Esophagus (tissue), 2 donors: ENCODE measurements at regions not wholly inside any gene's neighbourhood (a gene's known extent, or its start where the extent isn't known, plus 50 kb on each side); places are given as distances from the start of the nearest gene placed in this dataset.
"Not testable (repeated sequence)": the region's sequence is repeated elsewhere in the genome, so short reads cannot be mapped to it uniquely, and the experiment has no call there.

Source experiments
- H3K27ac ChIP-seq, 2 donors: one replicate each; pipeline ENCODE4 v1.5.1; 2013; ENCODE audit warnings: low read depth in 2 of 2, mild to moderate bottlenecking in 2 of 2, inconsistent platforms in 1 of 2, low read length in 1 of 2, moderate library complexity in 1 of 2
- H3K27me3 ChIP-seq, 2 donors: one replicate each; pipeline ENCODE4 v1.6.1; 2013; ENCODE audit warnings: low read length in 2 of 2, control low read depth in 1 of 2, mild to moderate bottlenecking in 1 of 2; ENCODE audit not compliant: insufficient read depth in 2 of 2, control insufficient read depth in 1 of 2
- H3K36me3 ChIP-seq, 2 donors: one replicate each; pipeline ENCODE4 v1.6.1; 2013; ENCODE audit warnings: low read length in 1 of 2; ENCODE audit not compliant: control insufficient read depth in 2 of 2, insufficient read depth in 2 of 2
- H3K4me1 ChIP-seq, 2 donors: one replicate each; pipeline ENCODE4 v1.6.1; 2013; ENCODE audit warnings: low read length in 1 of 2; ENCODE audit not compliant: control insufficient read depth in 2 of 2, insufficient read depth in 2 of 2
- H3K4me3 ChIP-seq, 2 donors: one replicate each; pipeline ENCODE4 v1.5.1; 2013; ENCODE audit warnings: low read length in 2 of 2, mild to moderate bottlenecking in 2 of 2, low read depth in 1 of 2, moderate library complexity in 1 of 2
- H3K9me3 ChIP-seq, 2 donors: one replicate each; pipeline ENCODE4 v1.6.1; 2013; ENCODE audit warnings: mild to moderate bottlenecking in 2 of 2, low read depth in 1 of 2, low read length in 1 of 2, moderate library complexity in 1 of 2; ENCODE audit not compliant: control insufficient read depth in 2 of 2, insufficient read depth in 1 of 2
- WGBS, 2 donors: extraction: QIAGEN DNeasy Blood & Tissue Kit; methylation state at CpG; one replicate each; pipeline ENCODE4 v1.1.7; 2013; 5-methylcytosine and 5-hydroxymethylcytosine counted together
- donor health status: healthy with polysubstance abuse.
- donor health status: Bipolar disorder and iron deficiency.

DNA sequence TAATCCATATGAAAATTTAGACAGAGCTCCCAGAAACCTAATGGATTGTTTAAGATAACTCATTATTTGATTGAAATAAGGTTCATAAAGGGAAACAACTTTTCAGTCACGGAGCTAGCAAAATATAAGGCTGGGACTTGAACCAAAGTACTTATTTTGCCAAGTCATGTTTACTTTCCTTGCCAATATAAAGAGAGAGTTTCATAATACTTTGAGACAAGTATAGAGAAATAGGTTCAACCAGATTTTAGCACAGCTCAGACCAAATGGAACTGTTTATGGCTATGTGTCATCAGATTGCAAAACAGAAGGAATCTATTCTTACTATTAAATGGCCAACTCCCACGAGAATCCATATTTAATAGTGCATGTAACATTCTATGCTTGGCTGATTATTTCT, 1517.5 kb upstream of the TENM4 start:
- Histone ChIP-seq H3K27ac (no peak overlapping the region), H3K27me3 (no peaks in the 10 kb centered on the region), H3K36me3 (no peaks in the 10 kb centered on the region), H3K9me3 (no peaks in the 10 kb centered on the region), H3K4me3 (no peak overlapping the region), H3K4me1 (no peaks in the 10 kb centered on the region)
- WGBS, 2 donors: 17 to 32% methylated on average over 2 of the region's 2 CpGs

DNA sequence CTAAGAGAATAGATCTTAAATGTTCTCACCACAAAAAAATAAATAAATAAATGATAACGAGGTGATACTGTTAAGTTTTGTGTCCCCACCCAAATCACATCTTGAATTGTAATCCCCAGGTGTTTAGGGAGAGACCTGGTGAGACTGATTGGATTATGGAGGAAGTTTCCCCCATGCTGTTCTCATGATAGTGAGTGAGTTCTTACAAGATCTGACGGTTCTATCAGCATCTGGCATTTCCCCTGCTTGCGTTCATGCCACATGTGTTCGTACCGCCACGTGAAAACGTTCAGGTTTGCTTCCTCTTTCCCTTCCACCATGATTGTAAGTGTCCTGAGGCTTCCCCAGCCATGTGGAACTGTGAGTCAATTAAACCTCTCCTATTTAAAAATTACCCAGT, 1514.8 kb upstream of the TENM4 start:
- Histone ChIP-seq H3K4me3 (no peak overlapping the region), H3K27me3 (no peaks in the 10 kb centered on the region), H3K27ac (no peak overlapping the region), H3K9me3 (no peaks in the 10 kb centered on the region), H3K4me1 (no peaks in the 10 kb centered on the region), H3K36me3 (no peaks in the 10 kb centered on the region)
- 89 to 90% methylated on average over 7 of the region's 7 CpGs for WGBS, 2 donors

DNA sequence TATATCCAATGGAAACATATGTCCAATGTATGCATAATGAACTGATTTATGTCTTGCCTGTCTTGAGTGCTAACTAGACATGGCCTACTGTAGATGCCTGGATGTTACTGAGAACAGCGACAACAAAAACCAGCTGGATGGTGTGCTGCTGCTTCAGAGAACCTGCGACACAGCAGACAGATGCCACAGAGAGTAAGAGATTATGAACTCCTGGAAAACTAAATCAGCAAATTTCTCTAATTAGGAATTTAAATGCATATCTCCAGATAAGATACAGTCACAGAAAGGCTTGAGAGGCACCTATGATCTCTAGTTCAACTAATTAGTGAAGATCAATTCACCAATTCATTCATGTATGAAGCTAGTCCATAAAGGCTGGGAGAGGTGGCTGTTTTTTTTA, 1508.0 kb upstream of the TENM4 start:
- no peaks in the 10 kb centered on the region for H3K36me3 ChIP-seq
- no peaks in the 10 kb centered on the region for H3K27me3 ChIP-seq
- 96 to 98% methylated on average over 2 of the region's 2 CpGs for WGBS, 2 donors
- H3K27ac ChIP-seq: no peak overlapping the region
- H3K4me3 ChIP-seq: no peak overlapping the region
- H3K4me1 ChIP-seq: no peaks in the 10 kb centered on the region
- H3K9me3 ChIP-seq: no peaks in the 10 kb centered on the region

DNA sequence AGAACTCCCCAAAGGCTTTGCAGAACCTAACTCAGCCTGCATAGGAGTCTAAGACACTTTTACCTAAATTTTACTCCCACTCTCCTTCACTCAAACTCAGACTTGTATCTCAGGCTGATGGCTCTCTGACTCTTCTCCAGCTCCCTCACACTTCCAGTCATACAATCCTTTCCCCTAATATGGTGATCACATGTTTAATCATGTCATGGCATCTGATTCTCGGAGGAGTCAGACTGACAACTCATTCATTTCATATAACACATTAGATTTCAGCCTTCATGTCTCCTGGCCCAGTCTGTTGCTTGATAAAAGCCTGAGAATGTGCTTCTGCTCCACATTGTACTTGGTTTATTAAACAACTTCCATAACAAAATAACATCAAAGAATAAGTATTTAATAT, 1503.9 kb upstream of the TENM4 start:
- 35 to 58% methylated on average over 1 of the region's 1 CpG for WGBS, 2 donors
- H3K9me3 ChIP-seq: no peaks in the 10 kb centered on the region

DNA sequence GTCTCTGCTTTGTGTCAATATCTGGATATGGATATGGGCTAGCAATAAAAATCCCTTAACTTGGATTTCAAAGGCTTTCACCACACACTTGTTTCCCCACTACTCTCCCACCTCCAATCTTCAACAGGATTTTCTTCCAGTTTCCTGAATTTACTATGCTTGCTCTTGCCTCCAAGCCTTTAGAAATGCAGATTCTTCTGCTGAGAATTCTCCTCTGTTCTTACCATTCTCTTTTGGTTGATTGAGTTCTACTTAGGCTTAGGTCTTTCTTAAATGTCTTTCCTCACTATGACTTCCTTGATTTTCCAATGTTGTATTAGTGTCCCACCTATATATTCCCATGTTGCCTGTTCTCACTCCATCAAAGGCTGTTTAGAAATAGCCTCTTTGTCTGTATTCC, 1502.4 kb upstream of the TENM4 start:
- H3K4me1 ChIP-seq: no peaks in the 10 kb centered on the region
- H3K27me3 ChIP-seq: no peaks in the 10 kb centered on the region
- H3K4me3 ChIP-seq: no peak overlapping the region
- H3K27ac ChIP-seq: no peak overlapping the region
- H3K9me3 ChIP-seq: no peaks in the 10 kb centered on the region
- H3K36me3 ChIP-seq: no peaks in the 10 kb centered on the region

More for the DNA sequence above, 1503.9 kb upstream of the TENM4 start:
- H3K4me1 ChIP-seq: no peaks in the 10 kb centered on the region
- no peak overlapping the region for H3K4me3 ChIP-seq
- H3K27ac ChIP-seq: no peak overlapping the region
- no peaks in the 10 kb centered on the region for H3K27me3 ChIP-seq
- H3K36me3 ChIP-seq: no peaks in the 10 kb centered on the region

DNA sequence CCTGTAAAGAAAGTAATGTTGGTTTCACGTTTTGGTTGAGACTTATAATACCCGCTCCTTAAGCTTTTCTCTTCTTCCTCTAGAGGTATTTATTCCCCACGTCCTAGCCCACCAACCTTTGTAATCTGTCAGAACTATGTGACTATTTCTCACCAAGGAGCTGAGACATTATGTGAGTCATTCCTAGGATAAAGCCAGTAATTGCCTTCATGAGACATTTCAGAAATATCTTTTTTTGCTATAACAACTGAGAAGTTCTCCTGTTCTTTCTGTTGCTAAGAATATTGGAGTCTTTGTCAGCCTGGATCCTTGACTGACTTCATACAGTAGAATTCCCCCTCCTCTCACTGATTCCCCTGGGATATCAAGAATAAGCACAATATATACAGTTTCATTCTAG, 1497.0 kb upstream of the TENM4 start:
- no peaks in the 10 kb centered on the region for H3K27me3 ChIP-seq
- no peak overlapping the region for H3K4me3 ChIP-seq
- no peaks in the 10 kb centered on the region for H3K4me1 ChIP-seq
- 79 to 82% methylated on average over 3 of the region's 3 CpGs for WGBS, 2 donors
- H3K36me3 ChIP-seq: no peaks in the 10 kb centered on the region
- H3K9me3 ChIP-seq: no peaks in the 10 kb centered on the region
- H3K27ac ChIP-seq: no peak overlapping the region

DNA sequence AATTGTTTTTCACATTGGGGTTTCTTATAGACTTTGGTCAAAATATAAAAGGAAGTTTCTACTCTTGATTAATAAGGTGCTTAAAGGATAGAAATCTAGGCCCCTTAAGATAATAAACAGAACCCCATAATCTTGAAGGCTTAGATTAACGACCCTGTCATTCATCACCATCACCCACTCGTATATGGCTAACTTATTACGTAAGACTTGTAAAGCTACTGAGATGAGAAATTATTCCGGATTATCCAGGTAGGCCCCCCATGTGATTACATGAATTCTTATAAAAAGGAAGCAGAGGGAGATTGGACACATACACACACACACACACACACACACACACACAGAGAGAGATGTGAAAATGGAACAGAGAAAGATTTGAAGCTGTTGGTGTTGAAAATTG, 1489.2 kb upstream of the TENM4 start:
- Histone ChIP-seq H3K4me3 (no peak overlapping the region), H3K9me3 (no peaks in the 10 kb centered on the region), H3K27me3 (no peaks in the 10 kb centered on the region), H3K4me1 (no peaks in the 10 kb centered on the region), H3K36me3 (no peaks in the 10 kb centered on the region), H3K27ac (no peak overlapping the region)
- 82 to 88% methylated on average over 4 of the region's 4 CpGs for WGBS, 2 donors

DNA sequence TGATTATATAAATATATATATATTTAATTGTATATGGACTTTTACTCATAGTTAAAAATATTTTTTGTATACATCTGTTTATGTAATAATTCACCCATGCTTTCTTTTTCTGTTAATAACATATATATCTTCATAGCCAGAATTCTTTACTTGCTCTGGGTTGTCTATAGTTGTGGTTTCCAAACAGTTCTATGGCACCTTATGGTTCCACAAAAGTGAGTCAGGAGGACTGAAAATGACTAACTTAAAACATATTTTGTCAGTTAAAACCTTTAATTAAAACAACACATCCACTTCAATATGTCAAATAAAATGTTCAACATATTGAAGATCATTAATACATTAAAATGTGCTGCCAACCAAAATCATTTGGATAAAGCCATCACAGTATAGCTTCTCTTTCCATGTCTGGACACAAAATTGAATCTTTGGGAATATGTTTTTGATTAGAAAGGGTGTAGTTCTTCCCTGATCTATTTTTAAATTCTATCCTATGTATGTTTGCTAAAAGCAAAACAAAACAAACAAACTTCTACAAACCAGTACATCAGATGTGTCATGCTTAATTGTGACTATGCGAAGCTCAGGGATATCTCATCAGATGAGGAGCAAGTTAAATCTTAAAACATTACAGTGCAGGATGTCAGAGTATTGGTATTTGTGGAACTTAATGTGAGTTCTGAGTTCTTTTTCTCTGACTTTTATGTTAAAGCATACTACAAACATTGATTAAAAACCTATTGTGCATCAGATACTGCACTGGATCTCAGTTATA, 1488.4 kb upstream of the TENM4 start:
- H3K27me3 ChIP-seq: no peaks in the 10 kb centered on the region
- H3K27ac ChIP-seq: no peak overlapping the region
- no peaks in the 10 kb centered on the region for H3K36me3 ChIP-seq
- H3K4me1 ChIP-seq: no peaks in the 10 kb centered on the region
- no peaks in the 10 kb centered on the region for H3K9me3 ChIP-seq
- WGBS, 2 donors: 86 to 93% methylated on average over 1 of the region's 1 CpG
- no peak overlapping the region for H3K4me3 ChIP-seq

DNA sequence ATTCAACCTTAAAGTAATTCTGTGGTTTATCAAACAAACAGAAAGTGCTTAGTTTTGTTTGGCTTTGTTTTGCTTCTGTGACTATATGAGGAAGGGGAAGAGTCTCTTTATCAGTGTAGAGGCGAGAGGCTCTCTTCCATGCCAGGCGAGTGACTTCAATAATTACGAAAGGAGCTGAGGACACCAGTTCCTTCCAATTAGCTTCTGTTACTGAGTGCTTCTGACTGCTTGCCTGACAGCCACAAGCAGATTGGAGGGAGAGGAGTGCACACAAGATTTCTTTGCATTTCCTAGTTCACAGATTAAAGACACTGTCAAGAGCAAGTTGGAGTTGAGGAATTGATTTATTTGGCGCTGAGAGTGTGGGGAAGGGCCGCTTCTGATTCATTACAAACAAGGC, 1484.5 kb upstream of the TENM4 start:
- H3K4me3 ChIP-seq: no peak overlapping the region
- no peaks in the 10 kb centered on the region for H3K9me3 ChIP-seq
- H3K4me1 ChIP-seq: no peaks in the 10 kb centered on the region
- WGBS, 2 donors: 88 to 91% methylated on average over 5 of the region's 5 CpGs
- H3K36me3 ChIP-seq: no peaks in the 10 kb centered on the region
- H3K27ac ChIP-seq: no peak overlapping the region
- H3K27me3 ChIP-seq: no peaks in the 10 kb centered on the region

DNA sequence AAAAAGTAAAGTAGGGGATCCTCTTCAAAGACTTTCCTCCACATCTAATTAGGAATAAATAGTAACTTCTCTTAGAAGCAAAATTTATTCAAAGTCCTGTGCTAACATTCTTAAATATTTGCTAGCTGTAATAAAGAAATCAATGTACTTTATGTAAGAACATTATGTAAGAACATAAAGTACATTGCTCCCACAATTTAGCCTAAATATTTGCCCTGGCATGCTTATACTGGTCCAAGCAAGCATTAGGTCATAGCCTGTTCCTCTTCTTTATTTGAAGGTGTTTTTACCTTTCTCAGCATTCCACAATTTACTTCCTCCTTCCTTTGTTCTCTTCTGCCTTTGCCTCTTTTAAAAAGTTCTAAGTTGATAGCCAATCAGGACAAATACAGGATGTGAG, 1480.5 kb upstream of the TENM4 start:
- not testable (repeated sequence) for H3K36me3 ChIP-seq, H3K9me3 ChIP-seq, H3K4me1 ChIP-seq, H3K27me3 ChIP-seq, H3K4me3 ChIP-seq, H3K27ac ChIP-seq
